Smooth muscle cell (in vitro differentiated cells): ENCODE measurements at regions not wholly inside any gene's neighbourhood (a gene's known extent, or its start where the extent isn't known, plus 50 kb on each side); places are given as distances from the start of the nearest gene placed in this dataset.

Experiments used
- DNase-seq: peaks from one replicate; lab custom pipeline; 2025; ENCODE audit not compliant: unreplicated experiment; lab: John Stamatoyannopoulos, UW
- H2AFZ ChIP-seq: fragments of 200-600 bp; sonication (generic); 2 replicates; pipeline ENCODE4 v1.6.0; 2016; ENCODE audit warnings: antibody characterized with exemption, low read depth, mild to moderate bottlenecking
- H3F3A ChIP-seq: fragments of 200-600 bp; sonication (generic); 2 replicates; pipeline ENCODE4 v1.6.0; 2017; ENCODE audit warnings: antibody characterized with exemption, low read depth
- H3K27ac ChIP-seq: fragments of 200-600 bp; sonication (generic); 2 replicates; pipeline ENCODE4 v1.5.1; 2016; ENCODE audit warnings: low read depth, mild to moderate bottlenecking
- H3K27me3 ChIP-seq: fragments of 200-600 bp; sonication (generic); 2 replicates; pipeline ENCODE4 v1.6.1; 2016; ENCODE audit warnings: low read depth, mild to moderate bottlenecking
- H3K36me3 ChIP-seq: fragments of 200-600 bp; sonication (generic); 2 replicates; pipeline ENCODE4 v1.5.1; 2016; ENCODE audit warnings: low read depth
- H3K4me1 ChIP-seq: fragments of 200-600 bp; sonication (generic); 2 replicates; pipeline ENCODE4 v1.5.1; 2016; ENCODE audit warnings: low read depth
- H3K4me2 ChIP-seq: fragments of 200-600 bp; sonication (generic); 2 replicates; pipeline ENCODE4 v1.6.0; 2016; ENCODE audit warnings: mild to moderate bottlenecking
- H3K4me3 ChIP-seq: fragments of 200-600 bp; sonication (generic); 2 replicates; pipeline ENCODE4 v1.5.1; 2016; ENCODE audit warnings: mild to moderate bottlenecking
- H3K79me2 ChIP-seq: fragments of 200-600 bp; sonication (generic); 2 replicates; pipeline ENCODE4 v1.6.0; 2016; ENCODE audit warnings: low read depth, mild to moderate bottlenecking
- H3K9ac ChIP-seq: fragments of 200-600 bp; sonication (generic); 2 replicates; pipeline ENCODE4 v1.6.0; 2016; ENCODE audit warnings: low read depth
- H3K9me3 ChIP-seq: fragments of 200-600 bp; sonication (generic); replicated peaks from 2 replicates; pipeline ENCODE4 v1.5.1; 2016; ENCODE audit warnings: low read depth
- H4K20me1 ChIP-seq: fragments of 200-600 bp; sonication (generic); 2 replicates; pipeline ENCODE4 v1.6.0; 2016; ENCODE audit warnings: low read depth
- CTCF ChIP-seq: fragments of 200-600 bp; sonication (generic); IDR thresholded peaks from 2 replicates; pipeline ENCODE4 v1.5.1; 2017; ENCODE audit warnings: borderline replicate concordance, mild to moderate bottlenecking, antibody characterized with exemption; ENCODE audit not compliant: insufficient read depth, poor library complexity, severe bottlenecking
- WGBS: methylation state at CpG from one replicate; pipeline ENCODE4 v1.1.7; 2016; ENCODE audit warnings: low lambda C conversion rate; 5-methylcytosine and 5-hydroxymethylcytosine counted together

- 89% methylated on average over 4 of the region's 4 CpGs for WGBS
- TF ChIP-seq CTCF, result no peak
- H3K79me2 ChIP-seq, result no peaks in the 10 kb centered on the region
Measured at GRCh38 chr6:50427267-50427666, 286.1 kb upstream of the TFAP2D start.

GRCh38 chr6:50437901-50438300 lies 275.4 kb upstream of the TFAP2D start:
- Histone ChIP-seq H3K9me3 (no peaks in the 10 kb centered on the region), H3F3A (no peaks in the 10 kb centered on the region), H3K27me3 (no peaks in the 10 kb centered on the region), H3K4me1 (no peaks in the 10 kb centered on the region), H3K79me2 (no peaks in the 10 kb centered on the region), H3K27ac (no peak overlapping the region), H2AFZ (no peak overlapping the region), H3K4me3 (no peak overlapping the region), H3K4me2 (no peak overlapping the region), H3K36me3 (no peaks in the 10 kb centered on the region), H4K20me1 (no peaks in the 10 kb centered on the region), H3K9ac (no peak overlapping the region)
- WGBS, result 82% methylated on average over 1 of the region's 1 CpG
- no peak for TF ChIP-seq CTCF
- DNase-seq, result no peak

More at GRCh38 chr6:50427267-50427666, 286.1 kb upstream of the TFAP2D start:
- no peak for DNase-seq
- H3K4me3 ChIP-seq, result no peak overlapping the region
- H3K4me1 ChIP-seq, result no peaks in the 10 kb centered on the region
- H3F3A ChIP-seq, result no peaks in the 10 kb centered on the region
- H2AFZ ChIP-seq, result no peak overlapping the region
- H3K9me3 ChIP-seq, result no peaks in the 10 kb centered on the region
- H4K20me1 ChIP-seq, result no peaks in the 10 kb centered on the region
- no peak overlapping the region for H3K27ac ChIP-seq
- H3K9ac ChIP-seq, result no peak overlapping the region
- no peaks in the 10 kb centered on the region for H3K27me3 ChIP-seq
- H3K4me2 ChIP-seq, result no peak overlapping the region
- no peaks in the 10 kb centered on the region for H3K36me3 ChIP-seq

GRCh38 chr6:50442531-50443040 lies 270.7 kb upstream of the TFAP2D start:
- Histone ChIP-seq H3K9ac (no peak overlapping the region), H2AFZ (no peak overlapping the region), H3F3A (no peaks in the 10 kb centered on the region), H3K27ac (no peak overlapping the region), H4K20me1 (no peaks in the 10 kb centered on the region), H3K4me1 (no peaks in the 10 kb centered on the region), H3K27me3 (no peaks in the 10 kb centered on the region), H3K4me3 (no peak overlapping the region), H3K79me2 (no peaks in the 10 kb centered on the region), H3K36me3 (no peaks in the 10 kb centered on the region), H3K4me2 (no peak overlapping the region), H3K9me3 (no peaks in the 10 kb centered on the region)
- no peak for DNase-seq
- no peak for TF ChIP-seq CTCF
- WGBS, result 90% methylated on average over 4 of the region's 4 CpGs

GRCh38 chr6:50443144-50443543 lies 270.2 kb upstream of the TFAP2D start:
- no peaks in the 10 kb centered on the region for H3K27me3 ChIP-seq
- H3K9ac ChIP-seq, result no peak overlapping the region
- TF ChIP-seq CTCF, result no peak
- H3K27ac ChIP-seq, result no peak overlapping the region
- no peak overlapping the region for H2AFZ ChIP-seq
- H3K9me3 ChIP-seq, result no peaks in the 10 kb centered on the region
- H3K36me3 ChIP-seq, result no peaks in the 10 kb centered on the region
- 97% methylated on average over 3 of the region's 3 CpGs for WGBS
- H3K4me1 ChIP-seq, result no peaks in the 10 kb centered on the region
- H4K20me1 ChIP-seq, result no peaks in the 10 kb centered on the region
- H3F3A ChIP-seq, result no peaks in the 10 kb centered on the region
- no peaks in the 10 kb centered on the region for H3K79me2 ChIP-seq
- no peak overlapping the region for H3K4me2 ChIP-seq
- no peak overlapping the region for H3K4me3 ChIP-seq
- no peak for DNase-seq
